IMR-90 (cell line): ENCODE measurements at regions not wholly inside any gene's neighbourhood (a gene's known extent, or its start where the extent isn't known, plus 50 kb on each side); places are given as distances from the start of the nearest gene placed in this dataset.

ENCODE experiments used
- ATAC-seq: fragments of 200-7000 bp; cut with Tn5 transposase; 2 replicates; pipeline ENCODE4 v1.9.1; 2020; ENCODE audit warnings: low read depth, mild to moderate bottlenecking, moderate library complexity
- BruUV-seq: library from RNA; stranded (reverse); fragments of 400-500 nt; replicated peaks from 2 replicates; lab custom pipeline; 2021; lab: Mats Ljungman, UMichigan
- CTCF ChIA-PET: fragments of 300-600 bp; formaldehyde crosslinking; extraction: SDS; loops from one replicate; lab custom pipeline; 2021; ENCODE audit warnings: antibody characterized with exemption; lab: Yijun Ruan, JAX
- POLR2A ChIA-PET: fragments of 300-600 bp; sonication (Branson Sonifier 250); formaldehyde crosslinking; loops from one replicate; lab custom pipeline; 2022; ENCODE audit warnings: antibody characterized with exemption; ENCODE audit not compliant: unreplicated experiment; lab: Charles Lee
- DNase-seq: peaks from one replicate; pipeline ENCODE4 v3.0.0; 2013
- H2AFZ ChIP-seq: replicated peaks from 2 replicates; pipeline ENCODE3; 2013; ENCODE audit warnings: low read length, mild to moderate bottlenecking; ENCODE audit not compliant: poor library complexity
- H2AK5ac ChIP-seq: 2 replicates; pipeline ENCODE4 v1.6.1; 2013; ENCODE audit warnings: low read depth, low read length, inconsistent platforms
- H2AK9ac ChIP-seq: replicated peaks from 2 replicates; pipeline ENCODE3; 2013; ENCODE audit warnings: mild to moderate bottlenecking, low read depth, low read length, moderate library complexity; ENCODE audit not compliant: poor library complexity
- H2BK120ac ChIP-seq: 2 replicates; pipeline ENCODE4 v1.6.1; 2013; ENCODE audit warnings: low read depth, low read length, inconsistent platforms
- H2BK15ac ChIP-seq: 3 replicates; pipeline ENCODE4 v1.6.1; 2013; ENCODE audit warnings: low read depth, low read length, inconsistent platforms
- H2BK20ac ChIP-seq: 2 replicates; pipeline ENCODE4 v1.6.1; 2013; ENCODE audit warnings: low read depth, mild to moderate bottlenecking, inconsistent platforms, low read length, moderate library complexity
- H2BK5ac ChIP-seq: 2 replicates; pipeline ENCODE4 v1.6.1; 2013; ENCODE audit warnings: mild to moderate bottlenecking, low read depth, low read length, inconsistent platforms; ENCODE audit not compliant: poor library complexity, severe bottlenecking
- H3K14ac ChIP-seq: replicated peaks from 2 replicates; pipeline ENCODE4 v1.6.1; 2013; ENCODE audit warnings: low read depth, low read length, inconsistent platforms
- H3K18ac ChIP-seq: 2 replicates; pipeline ENCODE4 v1.6.1; 2013; ENCODE audit warnings: low read depth, low read length, control low read depth
- H3K23ac ChIP-seq: 2 replicates; pipeline ENCODE4 v1.6.1; 2013; ENCODE audit warnings: low read depth, low read length, inconsistent platforms
- H3K27ac ChIP-seq: 2 replicates; pipeline ENCODE4 v1.5.1; 2013; ENCODE audit warnings: mild to moderate bottlenecking, control low read depth, low read length; ENCODE audit not compliant: insufficient read depth
- H3K27me3 ChIP-seq: 2 replicates; pipeline ENCODE4 v1.6.1; 2013; ENCODE audit warnings: low read length; ENCODE audit not compliant: control insufficient read depth, insufficient read depth
- H3K36me3 ChIP-seq: 2 replicates; pipeline ENCODE4 v1.6.1; 2013; ENCODE audit warnings: low read length, mixed read lengths; ENCODE audit not compliant: control insufficient read depth, insufficient read depth
- H3K4ac ChIP-seq: 2 replicates; pipeline ENCODE4 v1.6.1; 2013; ENCODE audit warnings: low read depth, low read length, inconsistent platforms
- H3K4me1 ChIP-seq: 2 replicates; pipeline ENCODE4 v1.6.1; 2013; ENCODE audit warnings: low read length, mixed read lengths; ENCODE audit not compliant: control insufficient read depth, insufficient read depth
- H3K4me2 ChIP-seq: 2 replicates; pipeline ENCODE4 v1.6.1; 2013; ENCODE audit warnings: low read depth, mild to moderate bottlenecking, control low read depth, low read length, moderate library complexity
- H3K4me3 ChIP-seq: 2 replicates; pipeline ENCODE4 v1.5.1; 2013; ENCODE audit warnings: low read depth, mild to moderate bottlenecking, control low read depth, low read length, moderate library complexity; ENCODE audit not compliant: insufficient read depth
- H3K56ac ChIP-seq: 2 replicates; pipeline ENCODE4 v1.6.1; 2013; ENCODE audit warnings: low read length, inconsistent platforms; ENCODE audit not compliant: insufficient read depth; ENCODE audit errors: extremely low read depth
- H3K79me1 ChIP-seq, 2 experiments: 2 replicates each; pipeline ENCODE4 v1.6.1; 2013; ENCODE audit warnings: low read length in 2 of 2, inconsistent platforms in 1 of 2, low read depth in 1 of 2
- H3K9ac ChIP-seq: 2 replicates; pipeline ENCODE4 v1.6.1; 2013; ENCODE audit warnings: low read depth, low read length, control low read depth
- H3K9me1 ChIP-seq: 2 replicates; pipeline ENCODE4 v1.6.1; 2013; ENCODE audit warnings: low read length, inconsistent platforms; ENCODE audit not compliant: insufficient read depth
- H3K9me3 ChIP-seq: 2 replicates; pipeline ENCODE4 v1.6.1; 2013; ENCODE audit warnings: low read length; ENCODE audit not compliant: control insufficient read depth, insufficient read depth
- H4K20me1 ChIP-seq: 2 replicates; pipeline ENCODE4 v1.6.1; 2013; ENCODE audit warnings: low read length, inconsistent platforms; ENCODE audit not compliant: insufficient read depth
- H4K5ac ChIP-seq: 2 replicates; pipeline ENCODE4 v1.6.1; 2013; ENCODE audit warnings: mild to moderate bottlenecking, low read depth, low read length, control low read depth
- H4K8ac ChIP-seq, 2 experiments: 2 replicates each; pipeline ENCODE4 v1.6.1; 2013; ENCODE audit warnings: low read depth in 2 of 2, low read length in 2 of 2, control low read depth in 1 of 2, inconsistent platforms in 1 of 2
- H4K91ac ChIP-seq: 2 replicates; pipeline ENCODE4 v1.6.1; 2013; ENCODE audit warnings: low read depth, low read length, inconsistent platforms; ENCODE audit not compliant: insufficient read depth
- BHLHE40 ChIP-seq: fragments of 150-350 bp; IDR thresholded peaks from 2 replicates; pipeline ENCODE4 v1.6.1; 2016; ENCODE audit warnings: mild to moderate bottlenecking, low read depth, low read length
- POLR2A ChIP-seq: IDR thresholded peaks from 2 replicates; pipeline ENCODE4 v1.6.1; 2012; ENCODE audit warnings: mild to moderate bottlenecking, low read depth, low read length
- RAD21 ChIP-seq: IDR thresholded peaks from 2 replicates; pipeline ENCODE4 v1.6.1; 2012; ENCODE audit warnings: low read length, improper control_type of control experiment
- RCOR1 ChIP-seq: IDR thresholded peaks from 2 replicates; pipeline ENCODE4 v1.6.1; 2012; ENCODE audit warnings: mild to moderate bottlenecking, low read length, improper control_type of control experiment; ENCODE audit not compliant: insufficient replicate concordance
- USF2 ChIP-seq: fragments of 150-350 bp; IDR thresholded peaks from 2 replicates; pipeline ENCODE4 v1.6.1; 2017; ENCODE audit warnings: mild to moderate bottlenecking, antibody characterized with exemption, low read length, low read depth
- dilution Hi-C: fragments of 300-500 bp; cut with HindIII; formaldehyde crosslinking; loops from one replicate; pipeline ENCODE4 v1.14.3; 2018; ENCODE audit warnings: low sequenced_read_pairs; ENCODE audit not compliant: unreplicated experiment
- in situ Hi-C: fragments of 300-500 bp; cut with MboI; formaldehyde crosslinking; loops from 3 replicates; pipeline ENCODE4 v1.14.3; 2019; ENCODE audit warnings: low sequenced_read_pairs, inconsistent platforms, mixed read lengths
- intact Hi-C: fragments of 100-400 bp; cut with micrococcal nuclease; formaldehyde crosslinking; loops from 2 replicates; pipeline ENCODE4 v1.10.0; 2022

- no peak overlapping the region for H3K23ac ChIP-seq
- no peak overlapping the region for H3K14ac ChIP-seq
- H3K9me1 ChIP-seq = no peaks in the 10 kb centered on the region
- in situ Hi-C loops (no loop called here), dilution Hi-C loops (no loop called here), intact Hi-C loops (no loop called here)
- ChIA-PET POLR2A (no interaction called here), CTCF (no interaction called here)
- H2BK15ac ChIP-seq = no peak overlapping the region
- no peak overlapping the region for H3K4me2 ChIP-seq
- H3K9me3 ChIP-seq = peaks cover 2% of the 10 kb centered on the region; the same call in 1 of the 2 replicates
- H2AK5ac ChIP-seq = no peak overlapping the region
- H3K4me3 ChIP-seq = no peak overlapping the region
- no peak overlapping the region for H2BK120ac ChIP-seq
- no peak for ATAC-seq
- H2BK20ac ChIP-seq = no peak overlapping the region
- H3K4ac ChIP-seq = no peak overlapping the region
- H2BK5ac ChIP-seq = no peak overlapping the region
- no peaks in the 10 kb centered on the region for H3K36me3 ChIP-seq
- H3K4me1 ChIP-seq = no peaks in the 10 kb centered on the region
- DNase-seq = no peak
- TF ChIP-seq RCOR1 (no peak), RAD21 (no peak), BHLHE40 (no peak), POLR2A (no peak), USF2 (no peak)
- no TSS peak for BruUV-seq
- H3K27me3 ChIP-seq = no peaks in the 10 kb centered on the region
- no peak overlapping the region for H3K56ac ChIP-seq
- H2AFZ ChIP-seq = no peak overlapping the region
- no peak overlapping the region for H2AK9ac ChIP-seq
- H4K8ac ChIP-seq = no peak overlapping the region
- H4K91ac ChIP-seq = no peak overlapping the region
- no peaks in the 10 kb centered on the region for H4K20me1 ChIP-seq
- no peak overlapping the region for H3K27ac ChIP-seq
- no peak overlapping the region for H3K9ac ChIP-seq
- H3K79me1 ChIP-seq = no peaks in the 10 kb centered on the region
- H4K5ac ChIP-seq = no peak overlapping the region
- H3K18ac ChIP-seq = no peak overlapping the region
Measured at GRCh38 chr11:25742800-25743199, 589.1 kb upstream of the ANO3 start.
